ENCODE measurements at regions not wholly inside any gene's neighbourhood (a gene's known extent, or its start where the extent isn't known, plus 50 kb on each side); places are given as distances from the start of the nearest gene placed in this dataset.

DNA sequence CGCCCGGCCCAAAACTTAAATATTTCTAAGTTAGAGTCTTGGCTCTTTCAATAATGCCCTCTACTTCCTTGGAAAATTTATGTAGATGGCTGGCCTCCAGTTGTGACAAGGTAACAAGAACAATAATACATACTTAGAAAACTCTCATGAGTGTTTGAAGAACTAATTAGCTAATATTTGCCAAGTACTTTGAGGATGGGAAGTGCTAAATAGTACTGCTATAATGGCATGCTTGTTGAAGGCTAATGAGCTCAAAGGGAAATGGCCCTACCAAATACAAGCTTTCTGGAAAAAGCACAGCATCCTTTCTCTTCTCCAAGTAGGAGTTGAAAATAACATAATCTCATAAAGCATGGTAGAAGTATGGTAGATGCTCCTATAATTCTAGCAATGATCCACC, 1022.2 kb upstream of the PIK3C3 start:
- DNase-seq, result no peak

DNA sequence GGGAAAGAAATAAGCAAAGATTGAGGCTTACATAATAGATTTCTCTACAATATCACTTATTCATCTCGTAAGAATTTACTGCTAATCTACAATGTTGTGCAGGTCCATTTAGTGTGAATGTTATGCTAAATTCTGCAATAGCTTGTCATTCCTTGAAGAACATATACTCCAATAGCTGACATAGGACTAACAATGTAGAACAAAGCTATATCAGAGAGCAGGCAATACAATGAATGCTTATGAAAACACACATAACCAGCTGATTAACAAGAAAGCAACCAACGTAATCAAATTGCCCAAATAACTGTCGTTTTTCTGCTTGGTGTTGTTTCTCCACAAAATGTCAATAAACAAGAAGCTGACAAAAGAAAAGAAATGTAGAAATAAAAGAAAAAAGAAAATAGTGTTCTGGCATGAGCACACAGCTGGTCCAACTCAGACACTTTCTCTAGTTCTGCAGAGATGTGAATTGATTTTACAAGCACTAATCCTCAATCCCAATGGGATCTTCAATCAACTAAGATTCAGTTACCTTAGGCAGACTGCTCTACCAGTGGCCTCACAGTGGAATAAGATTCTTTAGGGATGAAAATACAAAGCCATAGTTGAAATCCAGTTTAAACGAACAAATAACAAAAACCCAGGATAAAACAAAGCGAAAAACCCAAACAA, 1024.7 kb upstream of the PIK3C3 start:
- no peak for DNase-seq

DNA sequence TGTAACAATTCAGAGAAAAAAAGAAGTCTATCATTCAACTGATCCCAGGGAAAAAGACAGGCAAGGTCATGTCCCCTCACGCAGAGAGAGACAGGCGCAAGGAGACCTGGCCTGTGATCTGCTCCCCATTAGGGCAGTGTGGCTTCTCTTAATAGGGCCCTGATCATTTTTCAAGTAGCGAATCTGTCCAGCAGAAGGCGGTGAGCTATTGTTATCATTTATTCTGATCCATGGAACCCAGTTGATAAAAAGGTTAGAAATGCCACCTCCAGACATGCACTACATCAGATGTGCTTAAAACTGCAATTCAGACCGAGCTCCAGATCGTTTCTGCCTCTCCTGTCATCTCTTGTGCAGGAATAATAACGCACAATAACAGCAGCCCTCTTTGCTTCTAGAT, 1025.6 kb upstream of the PIK3C3 start:
- DNase-seq, result no peak

DNA sequence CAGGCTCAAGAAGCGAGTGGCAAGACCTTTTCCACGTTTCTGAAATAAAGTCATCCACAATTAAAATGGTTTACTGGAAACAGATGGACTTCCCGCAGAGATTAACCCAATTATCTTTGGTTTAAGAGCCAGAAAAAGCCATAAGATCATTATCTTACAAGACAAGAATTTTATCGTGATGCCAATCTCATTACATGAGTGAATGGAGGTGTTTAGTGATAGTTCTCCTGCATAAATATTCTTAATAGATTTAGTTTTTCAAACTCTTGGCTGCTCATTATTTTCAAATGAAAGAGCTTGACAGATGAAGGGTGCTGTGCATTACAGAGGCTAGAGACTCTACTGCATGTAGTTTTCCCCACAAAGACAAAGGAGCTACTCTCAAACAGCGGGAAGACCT, 1028.4 kb upstream of the PIK3C3 start:
- DNase-seq, result no peak

DNA sequence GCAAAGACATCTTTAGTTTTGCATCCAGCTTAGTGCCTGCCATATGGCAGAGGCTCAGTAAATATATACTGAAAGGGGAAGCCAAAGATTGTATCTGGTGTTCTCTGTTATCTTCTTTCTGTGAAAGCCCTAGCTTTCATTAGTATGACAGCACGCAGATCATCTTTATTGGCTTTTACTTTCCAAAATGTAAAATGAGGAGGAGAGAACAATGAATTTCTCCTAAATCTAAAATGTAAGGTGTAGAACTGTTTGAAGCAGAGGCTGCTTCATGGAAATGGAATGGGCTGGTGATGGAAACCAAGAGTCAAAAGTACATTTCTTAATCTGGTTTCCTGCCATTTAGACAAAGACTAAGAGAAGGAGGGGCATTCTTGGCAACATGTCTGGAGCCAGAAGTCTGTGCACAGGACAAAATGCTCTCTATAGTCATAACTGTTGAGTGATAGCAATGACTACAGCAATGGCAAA, 1029.9 kb upstream of the PIK3C3 start:
- no peak for DNase-seq

DNA sequence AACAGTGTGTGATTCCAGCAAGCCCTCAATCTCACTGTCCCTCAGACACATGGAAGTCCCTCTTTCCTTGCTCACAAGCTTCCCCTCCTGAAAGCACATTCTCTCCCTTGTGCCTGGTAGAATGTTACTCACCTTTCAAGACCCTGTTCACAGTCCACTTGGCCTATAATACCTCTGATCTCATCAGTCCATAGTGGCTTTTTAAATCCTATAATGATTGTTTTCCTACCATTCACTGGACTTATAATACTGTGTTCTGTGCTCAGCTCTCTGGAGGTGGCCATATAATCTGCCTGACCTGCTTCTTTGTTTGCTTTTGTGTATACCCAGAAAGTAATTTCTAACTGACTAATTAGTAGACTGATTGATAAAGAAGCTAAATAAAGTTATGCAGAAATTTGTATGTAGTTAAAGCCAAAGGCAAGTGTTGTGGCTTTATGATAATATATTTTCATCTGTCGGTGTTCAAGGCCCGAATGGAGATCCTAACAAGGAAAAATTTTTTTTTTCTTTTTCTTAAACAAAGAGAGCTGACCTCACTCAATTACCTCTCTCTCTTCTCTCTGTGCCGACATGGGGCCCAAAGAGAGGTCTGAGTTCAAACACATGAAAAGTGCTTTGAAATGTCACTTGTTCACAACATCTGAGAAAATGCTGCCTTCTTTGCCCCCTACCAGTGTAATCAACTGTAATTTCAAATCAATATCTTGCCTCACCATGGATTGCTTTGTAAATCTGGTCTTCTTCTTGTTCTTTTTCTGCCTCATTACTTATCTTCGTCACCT, 1033.0 kb upstream of the PIK3C3 start:
- DNase-seq, result no peak

DNA sequence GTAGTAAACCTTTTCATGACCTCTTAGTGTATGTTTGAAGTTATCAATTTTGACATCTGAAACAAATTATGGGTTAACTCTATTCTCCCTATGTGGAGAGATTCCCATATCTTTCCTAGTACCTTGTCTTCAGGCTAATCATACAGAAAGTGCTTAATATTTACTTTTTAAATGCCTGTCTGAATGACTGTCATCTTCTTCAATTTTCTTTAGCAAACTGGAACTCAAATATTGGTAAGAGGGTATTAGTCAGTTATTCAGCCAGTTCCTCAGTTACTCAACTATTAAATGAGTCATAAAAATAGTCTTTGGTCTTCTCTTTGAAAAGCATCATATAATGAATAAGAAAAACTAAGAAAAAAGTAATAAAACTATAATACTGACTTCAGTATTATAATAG, 1038.0 kb upstream of the PIK3C3 start:
- DNase-seq, result no peak

DNA sequence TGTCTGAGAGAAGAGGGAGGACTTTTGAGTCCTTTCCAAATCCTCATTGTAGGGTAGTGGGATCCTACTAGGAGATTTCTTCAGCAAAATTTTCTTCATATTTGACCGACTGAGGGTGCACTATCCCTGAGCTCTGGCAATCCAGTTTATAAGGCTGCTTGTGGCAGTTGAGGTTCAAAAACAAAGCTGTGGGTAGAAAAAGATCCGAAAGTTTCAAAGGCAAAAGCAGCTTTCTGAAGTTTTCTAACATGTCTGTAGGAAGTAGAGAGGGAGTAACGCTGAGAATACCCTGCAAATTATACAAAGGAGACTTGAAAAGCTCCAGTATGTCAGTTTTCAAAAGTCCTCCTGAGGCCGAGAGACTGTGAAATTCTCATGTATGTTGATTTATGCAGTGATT, 1039.3 kb upstream of the PIK3C3 start:
- no peak for DNase-seq

DNA sequence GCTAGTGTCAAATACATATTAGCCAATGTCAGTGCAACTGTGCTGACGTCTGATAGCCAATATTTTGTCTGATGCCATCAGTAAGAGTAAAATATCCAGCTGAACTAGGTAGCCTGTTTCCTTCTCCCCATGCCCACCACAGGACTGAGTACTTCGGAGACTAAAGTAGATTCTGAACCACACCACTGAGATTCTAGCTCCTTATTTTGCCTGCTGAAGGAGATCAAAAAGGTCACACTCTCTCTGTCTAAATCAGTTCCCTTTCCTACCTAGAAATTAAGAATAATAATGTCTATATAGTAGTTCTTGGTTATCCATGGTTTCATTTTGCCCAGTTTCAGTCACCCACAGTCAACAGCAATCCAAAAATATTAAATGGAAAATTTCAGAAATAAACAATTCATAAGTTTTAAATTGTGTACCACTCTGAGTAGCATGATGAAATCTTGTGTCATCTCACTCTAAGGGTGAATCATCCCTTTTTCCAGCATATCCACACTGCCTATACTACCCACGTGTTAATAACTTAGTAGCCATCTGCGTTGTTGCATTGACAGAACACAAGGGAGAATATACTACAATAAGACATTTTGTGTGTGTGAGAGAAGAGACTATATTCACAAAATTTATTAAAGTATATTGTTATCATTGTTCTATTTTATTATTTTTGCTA, 1043.3 kb upstream of the PIK3C3 start:
- DNase-seq, result no peak

DNA sequence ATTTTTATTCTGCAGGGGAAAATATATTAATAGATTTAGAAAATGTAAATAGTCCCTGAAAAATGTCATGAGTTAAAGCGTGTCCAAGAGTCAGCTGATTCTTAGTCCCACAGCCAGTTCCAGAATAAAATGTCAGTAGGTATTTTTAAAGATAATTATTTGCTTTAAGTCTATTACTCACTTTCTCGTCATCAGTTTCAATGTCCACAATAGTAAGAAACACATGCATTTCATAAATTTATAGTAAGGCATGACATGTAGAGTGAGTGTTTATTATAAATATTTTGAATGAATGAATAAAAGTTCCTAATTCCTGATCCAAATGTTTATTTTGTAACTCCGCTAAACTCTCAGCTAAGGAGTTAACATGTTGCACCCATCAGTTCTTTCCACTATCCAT, 1044.0 kb upstream of the PIK3C3 start:
- DNase-seq, result no peak

DNA sequence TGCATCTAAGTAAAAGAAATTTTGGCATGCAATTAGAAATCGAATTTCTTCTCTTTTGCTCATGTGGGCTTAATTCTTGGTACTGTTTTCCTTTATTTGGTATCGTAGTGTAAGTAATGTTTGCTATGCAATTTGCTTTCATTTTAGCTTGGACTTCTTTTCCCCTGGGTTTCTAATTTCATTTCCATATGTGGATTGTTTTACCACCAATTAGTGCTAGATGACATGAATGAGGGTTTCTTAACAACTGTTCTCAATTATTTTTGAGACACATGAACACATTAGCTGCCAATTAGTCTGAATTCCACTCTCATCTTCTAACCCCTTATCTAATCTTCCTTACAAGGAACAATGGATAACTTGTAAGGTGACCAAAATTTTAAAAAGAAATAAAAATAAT, 1047.2 kb upstream of the PIK3C3 start:
- DNase-seq, result no peak

DNA sequence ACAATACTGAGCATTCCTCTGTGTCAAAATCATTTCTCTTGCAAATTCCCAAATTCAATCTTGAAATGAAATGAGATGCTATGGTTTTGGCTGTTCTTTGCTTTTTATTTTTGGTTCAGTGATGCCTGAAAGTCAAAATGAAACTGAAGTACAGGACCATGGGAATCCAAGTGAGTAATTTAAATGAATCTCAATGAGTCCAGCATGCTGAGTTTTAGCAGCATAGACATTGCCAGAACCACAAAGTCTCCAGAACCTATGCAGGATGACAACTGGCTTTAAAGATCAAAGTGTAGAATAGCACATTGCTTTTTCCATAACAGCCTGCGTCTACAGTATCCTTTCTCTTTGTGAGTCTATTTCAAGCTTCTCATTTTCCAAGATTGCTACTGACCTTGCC, 1050.7 kb upstream of the PIK3C3 start:
- no peak for DNase-seq

DNA sequence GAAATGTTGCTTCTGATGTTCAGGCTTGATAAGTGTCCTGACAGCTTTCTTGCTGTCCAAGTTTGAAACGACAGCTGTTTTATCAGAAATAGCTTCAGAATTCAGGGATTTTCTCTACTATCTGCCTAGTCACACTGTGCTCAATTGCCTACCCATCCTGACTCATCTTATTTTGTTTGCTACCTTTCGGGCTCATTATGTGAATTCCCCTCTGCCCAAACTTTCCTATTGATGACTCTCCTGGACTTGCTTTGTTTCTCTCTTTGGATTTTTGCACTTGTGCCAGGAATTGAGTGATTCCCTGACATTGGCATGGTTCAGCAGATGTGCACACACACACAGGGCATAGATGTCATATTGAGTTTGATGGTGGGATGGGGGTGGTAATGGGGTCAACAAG, 1052.6 kb upstream of the PIK3C3 start:
- no peak for DNase-seq

DNA sequence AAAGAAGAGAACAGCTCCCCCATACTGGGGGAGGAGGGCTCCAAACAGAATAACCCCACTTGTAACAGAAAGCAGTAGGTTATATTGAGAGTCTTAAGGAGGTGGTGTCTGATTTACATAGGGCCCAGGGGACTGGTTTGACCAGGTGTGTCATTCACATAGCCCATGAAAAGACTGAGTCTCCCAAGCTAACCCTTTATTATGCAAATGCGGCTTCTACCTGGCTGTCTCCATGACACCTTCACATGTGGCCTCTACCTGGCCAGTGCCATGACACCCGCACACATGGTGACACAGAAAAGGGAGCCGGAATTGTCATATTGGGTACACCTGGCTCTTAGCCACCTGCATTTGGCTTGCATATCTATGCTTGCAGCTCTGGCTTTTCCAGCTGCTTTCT, 1057.2 kb upstream of the PIK3C3 start:
- DNase-seq, result no peak

DNA sequence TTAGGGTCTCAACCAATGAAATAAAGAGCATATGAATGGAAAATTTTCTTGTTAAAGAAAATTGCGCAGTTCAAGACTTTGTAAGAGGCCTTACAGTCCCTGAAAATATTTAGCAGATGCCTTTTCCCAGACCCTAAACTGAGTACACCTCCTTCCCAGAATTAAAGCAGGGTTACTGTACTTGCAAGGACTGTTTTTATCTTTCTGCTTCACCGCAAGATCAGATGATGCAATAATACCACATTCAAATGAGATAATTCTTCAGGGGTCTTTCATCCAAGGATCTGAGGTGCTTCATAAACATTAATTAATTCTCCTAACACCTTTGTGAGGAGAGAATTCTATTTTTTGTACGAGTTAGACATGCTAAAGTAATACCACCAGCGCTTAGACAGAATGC, 1071.8 kb upstream of the PIK3C3 start:
- no peak for DNase-seq

DNA sequence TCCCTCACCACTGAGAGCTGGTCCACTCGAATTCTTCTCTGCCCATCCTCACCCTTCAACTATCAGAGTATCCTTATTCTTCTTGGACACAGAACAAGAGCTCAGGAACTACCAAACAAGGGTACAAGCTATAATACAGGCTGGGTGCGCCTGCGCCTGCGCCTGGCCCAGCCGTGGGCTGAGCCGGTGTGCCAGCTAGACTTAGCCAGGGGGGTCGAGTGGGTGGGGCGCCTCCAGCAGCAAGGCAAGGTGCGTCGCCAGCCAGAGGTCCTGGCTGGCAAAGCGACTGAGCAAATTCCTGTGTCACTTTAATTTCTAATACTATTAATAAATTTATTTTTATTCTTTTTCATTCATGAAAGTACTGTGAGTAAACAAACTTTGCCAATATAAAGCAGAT, 1072.6 kb upstream of the PIK3C3 start:
- DNase-seq, result no peak

DNA sequence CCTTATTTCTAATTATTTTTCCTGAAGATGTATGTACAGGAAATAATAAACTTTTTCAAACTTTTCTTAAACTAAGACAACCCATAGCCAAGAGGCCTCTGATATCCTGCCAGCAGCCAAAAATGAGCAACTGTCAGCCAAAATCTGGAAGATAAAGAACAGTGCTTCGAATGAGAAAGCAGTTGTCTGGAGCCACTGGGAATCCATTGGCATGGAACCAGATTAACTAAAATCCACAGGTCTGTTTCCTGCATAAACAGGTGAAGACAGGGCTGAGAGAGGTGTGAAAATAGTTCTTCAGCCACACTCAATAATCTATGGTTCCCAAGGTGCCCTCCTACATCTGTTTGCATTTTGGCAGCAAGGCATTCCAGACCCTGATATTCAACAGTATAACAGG, 1076.7 kb upstream of the PIK3C3 start:
- DNase-seq, result no peak

DNA sequence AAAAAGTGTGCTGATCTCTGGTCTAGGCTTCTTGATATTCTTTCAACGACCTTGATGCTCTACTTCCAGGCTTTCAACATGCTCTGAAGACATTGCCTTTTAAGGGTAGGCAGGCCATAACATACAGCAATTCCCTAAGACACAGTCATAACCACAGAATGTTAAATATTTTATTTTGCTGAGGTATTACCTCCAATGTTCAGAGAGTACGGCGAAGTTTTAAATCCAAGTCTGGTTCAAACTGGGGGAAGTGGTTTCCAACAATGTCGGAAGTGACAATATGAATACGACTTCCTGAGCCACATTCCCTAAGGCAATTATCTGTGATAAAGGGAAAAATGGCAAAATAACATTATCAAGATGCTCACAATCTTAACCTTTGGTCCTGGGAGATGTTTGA, 1077.9 kb upstream of the PIK3C3 start:
- no peak for DNase-seq

DNA sequence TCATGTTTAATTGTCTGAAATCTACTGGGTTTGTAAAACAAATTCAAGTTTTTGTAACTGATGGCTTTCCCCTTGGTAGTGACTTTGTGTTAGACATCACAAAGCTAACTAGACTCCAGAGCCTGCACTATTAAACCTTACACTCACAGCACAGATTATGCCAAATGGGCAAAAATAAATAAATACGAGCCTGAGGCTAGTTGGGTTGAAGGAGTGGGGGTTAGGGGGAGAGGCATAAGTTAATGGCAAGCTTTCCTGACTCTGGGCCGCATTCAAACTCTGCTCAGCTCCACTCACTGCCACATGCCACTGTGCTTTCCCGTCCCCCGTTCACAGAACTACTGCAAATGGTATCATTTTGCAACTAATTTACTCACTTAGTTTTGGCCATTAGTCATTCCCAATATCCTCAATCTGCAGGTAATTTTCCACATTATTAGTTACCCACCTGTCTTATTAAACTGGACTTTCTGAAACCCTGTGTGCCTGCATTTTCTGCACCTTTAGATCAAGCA, 1079.9 kb upstream of the PIK3C3 start:
- no peak for DNase-seq

DNA sequence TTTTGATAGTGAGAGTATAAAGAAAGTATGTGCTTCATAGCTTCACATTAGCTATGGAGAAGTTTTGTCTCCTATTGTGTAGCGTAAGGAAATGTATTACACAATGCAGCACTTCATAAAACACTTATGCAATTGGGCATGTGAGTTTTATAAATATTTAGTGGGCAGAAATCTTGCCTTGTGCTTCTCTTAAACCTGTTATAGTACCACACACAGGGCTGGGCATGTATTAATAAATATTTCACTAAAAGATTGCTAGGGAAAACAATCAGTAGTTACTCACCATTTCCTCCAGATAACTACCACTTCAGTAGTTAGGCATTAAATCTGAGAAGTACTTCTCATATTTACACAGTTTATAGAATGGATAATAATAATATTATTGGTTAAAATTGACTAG, 1080.8 kb upstream of the PIK3C3 start:
- DNase-seq, result no peak

DNA sequence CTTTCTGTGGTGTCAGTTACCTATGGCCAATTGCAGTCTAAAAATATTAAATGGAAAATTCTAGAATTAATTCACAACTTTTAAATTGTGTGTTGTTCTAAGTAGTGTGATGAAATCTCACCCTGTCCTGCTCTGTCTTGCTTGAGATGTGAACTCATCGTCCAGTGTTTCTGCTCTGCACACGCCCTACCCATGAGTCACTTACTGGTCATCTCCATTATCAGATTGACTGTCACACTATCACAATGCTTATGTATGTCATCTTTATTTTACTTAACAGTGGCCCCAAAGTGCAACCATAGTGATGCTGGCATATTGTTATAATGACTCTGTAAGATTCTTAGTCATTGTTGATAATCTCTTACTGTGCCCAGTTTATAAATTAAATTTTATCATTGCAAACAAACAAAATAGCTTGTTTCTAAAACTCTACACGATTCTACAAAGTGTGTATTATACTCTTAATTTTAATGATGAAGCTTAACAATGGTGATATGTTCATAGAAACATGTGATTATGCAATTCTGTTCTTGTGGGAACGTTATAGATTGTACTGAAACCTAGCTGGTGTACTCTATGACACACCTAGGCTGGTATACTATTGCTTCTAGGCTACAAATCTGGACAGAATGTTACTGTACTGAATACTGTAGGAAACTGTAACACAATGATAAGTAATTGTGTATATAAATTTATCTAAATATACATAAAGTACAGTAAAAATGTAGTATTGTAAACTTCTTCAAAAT, 1086.8 kb upstream of the PIK3C3 start:
- peak; percentile 7 for DNase-seq

DNA sequence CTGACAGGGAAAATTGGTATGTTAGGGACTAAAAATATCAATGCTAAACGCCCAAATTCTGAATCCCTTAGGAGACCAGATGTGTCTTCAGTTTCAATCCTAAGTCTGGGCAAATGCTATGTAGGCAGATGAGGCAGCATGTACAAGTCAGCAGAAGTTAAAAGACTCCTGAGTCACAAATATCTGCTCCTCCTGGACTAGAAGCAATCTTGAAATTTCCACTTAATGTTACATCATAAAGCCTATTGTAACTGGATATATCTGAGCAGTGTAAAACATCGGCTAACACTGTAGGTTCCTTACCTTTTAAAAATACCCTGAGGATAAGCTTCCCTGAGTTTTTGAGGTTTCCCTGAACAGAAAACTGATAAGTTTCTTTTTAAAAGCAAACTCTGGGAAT, 1087.6 kb upstream of the PIK3C3 start:
- DNase-seq, result no peak

DNA sequence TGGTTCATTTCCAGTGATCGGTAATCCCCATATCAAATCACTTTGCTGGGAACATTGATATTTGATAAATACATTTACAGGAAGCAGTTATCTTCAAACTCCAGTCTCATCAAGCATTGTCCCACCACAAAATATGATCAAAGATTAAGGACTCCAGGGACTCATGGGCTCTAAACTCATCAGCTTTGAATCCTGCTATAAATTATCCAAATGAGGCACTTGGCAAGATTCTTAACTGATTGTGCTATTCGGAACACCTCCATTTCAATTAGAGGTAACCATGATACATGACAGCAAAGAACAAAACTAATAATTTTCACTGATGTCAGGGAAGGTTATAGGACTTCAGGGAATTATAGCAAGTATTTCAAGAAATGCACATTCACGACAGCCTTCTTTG, 1088.1 kb upstream of the PIK3C3 start:
- no peak for DNase-seq
